HUES64 (cell line): ENCODE measurements at regions not wholly inside any gene's neighbourhood (a gene's known extent, or its start where the extent isn't known, plus 50 kb on each side); places are given as distances from the start of the nearest gene placed in this dataset.

ENCODE experiments used
- H3K27ac ChIP-seq: 2 replicates; pipeline ENCODE4 v1.7.0; 2013; ENCODE audit warnings: low read depth, low read length, inconsistent platforms
- H3K27me3 ChIP-seq: 2 replicates; pipeline ENCODE4 v1.6.1; 2013; ENCODE audit warnings: mild to moderate bottlenecking, low read length; ENCODE audit not compliant: insufficient read depth
- H3K36me3 ChIP-seq: 2 replicates; pipeline ENCODE4 v1.6.1; 2013; ENCODE audit warnings: mild to moderate bottlenecking, low read length; ENCODE audit not compliant: insufficient read depth
- H3K4me1 ChIP-seq: 2 replicates; pipeline ENCODE4 v1.6.1; 2013; ENCODE audit warnings: mild to moderate bottlenecking, low read length, moderate library complexity; ENCODE audit not compliant: insufficient read depth
- H3K4me3 ChIP-seq: 2 replicates; pipeline ENCODE4 v1.5.1; 2013; ENCODE audit warnings: mild to moderate bottlenecking, low read length, moderate library complexity
- H3K9ac ChIP-seq: 2 replicates; pipeline ENCODE4 v1.6.1; 2013; ENCODE audit warnings: mild to moderate bottlenecking, low read depth, low read length
- H3K9me3 ChIP-seq: 2 replicates; pipeline ENCODE4 v1.6.1; 2013; ENCODE audit warnings: low read depth, low read length; ENCODE audit not compliant: insufficient read depth
- WGBS: fragments of 150-250, 120-280 bp; methylation state at CpG from one replicate; pipeline ENCODE4 v1.1.7; 2013; ENCODE audit warnings: missing lambda C conversion rate; 5-methylcytosine and 5-hydroxymethylcytosine counted together

- Histone ChIP-seq H3K27ac (no peak overlapping the region), H3K9me3 (no peaks in the 10 kb centered on the region), H3K36me3 (no peaks in the 10 kb centered on the region), H3K9ac (no peak overlapping the region), H3K4me1 (0 out of 2 replicates have a peak, but pooled peaks cover 6% of the 10 kb centered on the region), H3K27me3 (no peaks in the 10 kb centered on the region), H3K4me3 (no peak overlapping the region)
- WGBS: 84% methylated on average over 4 of the region's 4 CpGs
Observed at GRCh38 chr6:145406783-145407182, 328.5 kb downstream of the EPM2A start.

GRCh38 chr6:145415616-145416015 is 319.7 kb downstream of the EPM2A start:
- Histone ChIP-seq H3K27ac (no peak overlapping the region), H3K27me3 (no peaks in the 10 kb centered on the region), H3K9ac (no peak overlapping the region), H3K4me3 (no peak overlapping the region), H3K9me3 (no peaks in the 10 kb centered on the region), H3K4me1 (no peaks in the 10 kb centered on the region), H3K36me3 (no peaks in the 10 kb centered on the region)
- 91% methylated on average over 2 of the region's 2 CpGs for WGBS

- WGBS: 82% methylated on average over 1 of the region's 1 CpG
- no peak overlapping the region for H3K27ac ChIP-seq
- no peak overlapping the region for H3K4me3 ChIP-seq
- no peaks in the 10 kb centered on the region for H3K9me3 ChIP-seq
- no peak overlapping the region for H3K9ac ChIP-seq
- H3K4me1 ChIP-seq: no peaks in the 10 kb centered on the region
- no peaks in the 10 kb centered on the region for H3K27me3 ChIP-seq
- no peaks in the 10 kb centered on the region for H3K36me3 ChIP-seq
Observed at GRCh38 chr6:145420599-145420998, 314.7 kb downstream of the EPM2A start.

GRCh38 chr6:145423936-145424335 is 311.4 kb downstream of the EPM2A start:
- no peaks in the 10 kb centered on the region for H3K27me3 ChIP-seq
- H3K27ac ChIP-seq: no peak overlapping the region
- no peak overlapping the region for H3K4me3 ChIP-seq
- no peaks in the 10 kb centered on the region for H3K4me1 ChIP-seq
- no peaks in the 10 kb centered on the region for H3K36me3 ChIP-seq
- H3K9ac ChIP-seq: no peak overlapping the region
- 91% methylated on average over 3 of the region's 3 CpGs for WGBS
- no peaks in the 10 kb centered on the region for H3K9me3 ChIP-seq

- H3K4me3 ChIP-seq: no peak overlapping the region
- no peak overlapping the region for H3K9ac ChIP-seq
- no peaks in the 10 kb centered on the region for H3K36me3 ChIP-seq
- no peaks in the 10 kb centered on the region for H3K4me1 ChIP-seq
- no peaks in the 10 kb centered on the region for H3K27me3 ChIP-seq
- no peak overlapping the region for H3K27ac ChIP-seq
- no peaks in the 10 kb centered on the region for H3K9me3 ChIP-seq
- 87% methylated on average over 4 of the region's 4 CpGs for WGBS
Observed at GRCh38 chr6:145427232-145427631, 308.1 kb downstream of the EPM2A start.

GRCh38 chr6:145428706-145429105 is 306.6 kb downstream of the EPM2A start:
- 66% methylated on average over 5 of the region's 6 CpGs for WGBS
- Histone ChIP-seq H3K4me3 (no peak overlapping the region), H3K27me3 (no peaks in the 10 kb centered on the region), H3K36me3 (no peaks in the 10 kb centered on the region), H3K27ac (no peak overlapping the region), H3K9me3 (no peaks in the 10 kb centered on the region), H3K4me1 (no peaks in the 10 kb centered on the region), H3K9ac (no peak overlapping the region)

GRCh38 chr6:145442110-145442509 is 293.2 kb downstream of the EPM2A start:
- no peak overlapping the region for H3K27ac ChIP-seq
- peaks cover 41% of the 10 kb centered on the region for H3K9me3 ChIP-seq
- H3K4me1 ChIP-seq: no peaks in the 10 kb centered on the region
- no peak overlapping the region for H3K4me3 ChIP-seq
- H3K27me3 ChIP-seq: no peaks in the 10 kb centered on the region
- H3K9ac ChIP-seq: no peak overlapping the region
- 98% methylated on average over 2 of the region's 2 CpGs for WGBS
- H3K36me3 ChIP-seq: no peaks in the 10 kb centered on the region

- Histone ChIP-seq H3K27me3 (no peaks in the 10 kb centered on the region), H3K4me3 (no peak overlapping the region), H3K27ac (no peak overlapping the region), H3K36me3 (no peaks in the 10 kb centered on the region), H3K9ac (no peak overlapping the region), H3K9me3 (peaks cover 41% of the 10 kb centered on the region), H3K4me1 (no peaks in the 10 kb centered on the region)
- 92% methylated on average over 1 of the region's 1 CpG for WGBS
Observed at GRCh38 chr6:145445674-145446073, 289.6 kb downstream of the EPM2A start.

- no CpG with 5 or more reads among the region's 1 CpG for WGBS
- Histone ChIP-seq H3K4me1 (peaks cover 4% of the 10 kb centered on the region; the same call in 1 of the 2 replicates), H3K27me3 (no peaks in the 10 kb centered on the region), H3K27ac (no peak overlapping the region), H3K4me3 (no peak overlapping the region), H3K9ac (no peak overlapping the region), H3K36me3 (no peaks in the 10 kb centered on the region), H3K9me3 (peaks cover 9% of the 10 kb centered on the region; the same call in 1 of the 2 replicates)
Observed at GRCh38 chr6:145451029-145451428, 284.3 kb downstream of the EPM2A start.

- Histone ChIP-seq H3K27ac (no peak overlapping the region), H3K36me3 (no peaks in the 10 kb centered on the region), H3K27me3 (no peaks in the 10 kb centered on the region), H3K4me3 (no peak overlapping the region), H3K9ac (no peak overlapping the region), H3K9me3 (no peaks in the 10 kb centered on the region), H3K4me1 (peaks cover 4% of the 10 kb centered on the region; the same call in 1 of the 2 replicates)
Observed at GRCh38 chr6:145453376-145453775, 281.9 kb downstream of the EPM2A start.

- Histone ChIP-seq H3K9ac (no peak overlapping the region), H3K9me3 (no peaks in the 10 kb centered on the region), H3K27ac (no peak overlapping the region), H3K27me3 (no peaks in the 10 kb centered on the region), H3K4me3 (no peak overlapping the region), H3K36me3 (no peaks in the 10 kb centered on the region), H3K4me1 (peaks cover 4% of the 10 kb centered on the region; the same call in 1 of the 2 replicates)
- WGBS: 100% methylated on average over 1 of the region's 2 CpGs
Observed at GRCh38 chr6:145454006-145454405, 281.3 kb downstream of the EPM2A start.

- no peaks in the 10 kb centered on the region for H3K36me3 ChIP-seq
- H3K4me1 ChIP-seq: peaks cover 4% of the 10 kb centered on the region; the same call in 1 of the 2 replicates
- no peak overlapping the region for H3K9ac ChIP-seq
- H3K27ac ChIP-seq: no peak overlapping the region
- no peak overlapping the region for H3K4me3 ChIP-seq
- H3K9me3 ChIP-seq: no peaks in the 10 kb centered on the region
- no peaks in the 10 kb centered on the region for H3K27me3 ChIP-seq
Observed at GRCh38 chr6:145457556-145457955, 277.8 kb downstream of the EPM2A start.
